ENCODE measurements at regions not wholly inside any gene's neighbourhood (a gene's known extent, or its start where the extent isn't known, plus 50 kb on each side); places are given as distances from the start of the nearest gene placed in this dataset.
"Not testable (repeated sequence)": the region's sequence is repeated elsewhere in the genome, so short reads cannot be mapped to it uniquely, and the experiment has no call there.

DNA sequence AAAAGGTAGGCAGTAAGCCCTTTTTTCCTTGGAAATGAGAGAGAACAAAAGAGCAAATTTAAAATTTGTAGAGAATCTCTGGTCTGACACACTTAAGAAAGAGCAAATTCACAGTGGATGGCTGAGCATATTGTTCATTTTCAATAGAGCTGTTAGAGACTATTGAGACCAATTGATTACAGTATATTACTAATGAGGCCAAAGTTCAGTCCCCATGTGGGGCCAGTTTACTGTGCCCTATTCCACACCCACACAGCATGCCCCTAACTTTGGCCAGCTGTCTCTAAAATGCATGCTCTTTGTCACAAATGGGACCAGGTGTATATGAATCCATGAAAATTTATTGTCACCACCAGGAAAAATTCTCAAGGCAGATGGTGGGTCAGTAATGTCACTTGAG lies 470.5 kb downstream of the PCDH7 start:
- TF ChIP-seq POLR2A (IDR thresholded peaks at IDR 0.05; ENCODE audit: low read length) (no peak), GATA1 (IDR thresholded peaks at IDR 0.05; ENCODE audit: low read depth, low read length) (no peak)
- DNase-seq = no peak

DNA sequence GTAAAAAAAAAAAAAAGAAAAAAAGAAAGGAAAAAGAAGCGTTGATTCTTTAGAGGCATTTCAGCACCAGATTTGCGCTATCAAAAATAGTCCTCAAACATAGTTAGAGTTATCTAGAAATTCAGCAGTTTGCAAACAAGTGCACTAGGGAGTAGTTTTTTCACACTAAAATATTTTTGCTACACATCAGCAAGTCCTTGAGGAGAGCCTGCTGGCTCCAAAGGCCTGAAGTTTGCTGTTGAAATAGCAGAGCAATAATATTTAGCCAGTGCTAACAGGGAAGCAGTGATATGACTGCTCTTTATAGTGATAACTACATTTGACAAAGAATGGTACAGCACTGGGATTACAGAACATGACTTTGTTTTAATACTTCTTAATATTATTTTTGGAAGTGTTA lies 472.2 kb downstream of the PCDH7 start:
- no peak for DNase-seq

DNA sequence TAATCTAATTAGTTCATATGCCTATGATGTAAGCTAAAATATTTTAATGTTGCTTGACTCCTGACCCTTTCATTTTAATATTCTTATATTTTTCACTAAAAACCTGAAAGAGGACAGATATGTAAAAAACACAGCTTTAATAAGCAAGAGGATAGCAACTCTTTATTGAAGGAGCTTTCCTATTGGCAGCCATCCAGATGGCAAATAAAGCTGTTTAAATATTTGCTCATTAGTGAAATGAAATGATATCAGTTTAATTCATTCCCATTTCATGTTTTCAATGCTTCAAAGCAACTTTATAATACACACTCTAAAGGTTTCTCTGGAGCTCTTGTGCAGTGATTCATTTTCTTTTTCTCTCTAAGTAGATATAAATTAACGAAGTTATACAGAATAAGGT lies 473.4 kb downstream of the PCDH7 start:
- no peak for DNase-seq
- TF ChIP-seq POLR2A (IDR thresholded peaks at IDR 0.05; ENCODE audit: low read length) (no peak), GATA1 (IDR thresholded peaks at IDR 0.05; ENCODE audit: low read depth, low read length) (no peak)

More for the DNA sequence above, 472.2 kb downstream of the PCDH7 start:
- no peak for TF ChIP-seq GATA1 (IDR thresholded peaks at IDR 0.05; ENCODE audit: low read depth, low read length)
- no peak for TF ChIP-seq POLR2A (IDR thresholded peaks at IDR 0.05; ENCODE audit: low read length)

- TF ChIP-seq POLR2A (IDR thresholded peaks at IDR 0.05; ENCODE audit: low read length) (no peak), GATA1 (IDR thresholded peaks at IDR 0.05; ENCODE audit: low read depth, low read length) (no peak)
- DNase-seq = no peak
These were observed 474.7 kb downstream of the PCDH7 start for GRCh38 chr4:31194823-31195222.

- no peak for TF ChIP-seq POLR2A (IDR thresholded peaks at IDR 0.05; ENCODE audit: low read length)
- no peak for TF ChIP-seq GATA1 (IDR thresholded peaks at IDR 0.05; ENCODE audit: low read depth, low read length)
- DNase-seq = no peak
These were observed 479.5 kb downstream of the PCDH7 start for GRCh38 chr4:31199644-31200043.

DNA sequence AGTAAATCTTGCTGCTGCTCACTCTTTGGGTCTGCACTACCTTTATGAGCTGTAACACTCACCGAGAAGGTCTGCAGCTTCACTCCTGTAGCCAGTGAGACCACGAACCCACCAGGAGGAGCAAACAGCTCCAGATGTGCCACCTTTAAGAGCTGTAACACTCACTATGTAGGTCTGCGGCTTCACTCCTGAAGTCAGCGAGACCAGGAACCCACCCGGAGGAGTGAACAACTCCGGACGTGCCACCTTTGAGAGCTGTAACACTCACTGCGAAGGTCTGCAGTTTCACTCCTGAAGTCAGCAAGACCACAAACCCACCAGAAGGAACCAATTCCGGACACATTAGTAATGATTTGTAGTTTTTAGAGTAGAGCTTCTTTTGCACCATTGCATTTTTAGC lies 481.9 kb downstream of the PCDH7 start:
- DNase-seq = not testable (repeated sequence)

DNA sequence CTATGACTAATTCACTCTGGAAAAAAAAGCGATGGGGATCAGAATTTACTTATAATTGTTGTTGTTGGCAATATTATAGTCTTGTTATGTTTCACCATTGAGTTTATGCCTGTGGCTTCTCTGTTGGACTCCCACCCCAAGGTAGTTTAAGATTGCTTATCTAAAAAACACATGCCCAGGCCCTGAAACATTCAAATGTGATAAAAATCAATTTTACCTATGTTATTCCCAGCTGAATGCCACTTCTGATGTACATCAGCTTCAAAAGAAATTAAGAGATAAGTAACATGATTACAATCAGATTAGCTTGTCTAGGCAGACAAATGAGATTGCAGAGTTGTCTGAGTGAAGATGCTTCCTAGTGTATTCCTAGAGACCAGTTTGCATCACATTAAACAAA lies 484.7 kb downstream of the PCDH7 start:
- no peak for DNase-seq
- no peak for TF ChIP-seq GATA1 (IDR thresholded peaks at IDR 0.05; ENCODE audit: low read depth, low read length)
- no peak for TF ChIP-seq POLR2A (IDR thresholded peaks at IDR 0.05; ENCODE audit: low read length)

DNA sequence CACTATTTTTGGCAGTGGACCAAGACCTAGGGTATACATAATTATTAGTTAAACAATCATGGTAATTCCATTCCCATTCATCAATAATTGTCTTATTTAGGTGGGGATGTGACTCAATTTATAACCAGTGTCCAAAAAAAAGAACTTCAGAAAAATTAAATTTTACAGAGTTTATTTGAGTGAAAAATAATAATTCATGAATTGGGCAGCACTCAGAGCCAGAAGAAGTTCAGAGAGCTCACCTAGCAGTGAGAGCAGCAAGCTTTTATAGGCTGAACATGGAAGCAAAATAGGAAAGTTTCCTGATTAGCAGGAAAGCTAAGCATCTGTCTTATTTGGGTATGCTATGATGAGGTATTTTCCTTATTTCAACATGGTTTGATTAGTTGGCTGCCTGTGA lies 500.8 kb downstream of the PCDH7 start:
- TF ChIP-seq POLR2A (IDR thresholded peaks at IDR 0.05; ENCODE audit: low read length) (no peak), GATA1 (IDR thresholded peaks at IDR 0.05; ENCODE audit: low read depth, low read length) (no peak)
- DNase-seq = no peak

DNA sequence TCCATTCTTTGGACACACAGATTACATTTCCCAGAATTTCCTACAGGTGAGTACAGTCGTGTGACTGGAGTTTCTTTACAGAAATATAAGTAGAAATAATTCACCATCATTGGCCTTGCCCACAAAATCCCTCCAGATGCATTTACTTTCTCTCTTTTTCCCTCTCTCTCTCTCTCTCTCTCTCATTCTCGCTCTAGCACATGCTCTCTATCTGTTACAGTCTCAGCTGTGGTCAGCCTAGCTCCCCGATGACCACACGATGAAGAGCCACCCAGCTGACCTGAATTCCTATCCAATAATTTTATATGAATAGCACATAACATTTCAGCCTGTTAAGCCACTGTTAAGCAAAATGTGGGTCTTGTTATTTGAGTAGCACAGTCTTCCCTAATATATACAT lies 507.9 kb downstream of the PCDH7 start:
- no peak for TF ChIP-seq GATA1 (IDR thresholded peaks at IDR 0.05; ENCODE audit: low read depth, low read length)
- TF ChIP-seq POLR2A (IDR thresholded peaks at IDR 0.05; ENCODE audit: low read length) = no peak
- DNase-seq = no peak

DNA sequence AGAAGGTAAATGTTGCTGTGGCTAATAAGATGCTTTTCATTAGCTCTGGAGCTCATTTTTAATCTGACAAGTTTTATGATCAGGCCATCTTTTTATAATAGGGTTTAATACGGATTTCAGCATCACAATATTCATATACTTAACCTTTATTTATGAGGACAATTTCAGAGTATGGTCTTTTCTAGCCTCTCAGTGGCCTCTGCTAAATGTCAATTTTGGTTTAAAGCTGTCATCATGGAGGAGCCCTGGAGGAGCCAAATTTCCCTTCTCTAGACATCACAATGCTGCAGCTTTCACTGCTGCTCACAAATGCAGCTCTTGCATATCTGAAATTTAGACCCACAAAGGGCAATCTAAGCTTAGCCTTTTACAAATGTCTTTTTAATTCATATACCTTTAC lies 510.4 kb downstream of the PCDH7 start:
- DNase-seq = no peak
- TF ChIP-seq GATA1 (IDR thresholded peaks at IDR 0.05; ENCODE audit: low read depth, low read length) = no peak
- TF ChIP-seq POLR2A (IDR thresholded peaks at IDR 0.05; ENCODE audit: low read length) = no peak

DNA sequence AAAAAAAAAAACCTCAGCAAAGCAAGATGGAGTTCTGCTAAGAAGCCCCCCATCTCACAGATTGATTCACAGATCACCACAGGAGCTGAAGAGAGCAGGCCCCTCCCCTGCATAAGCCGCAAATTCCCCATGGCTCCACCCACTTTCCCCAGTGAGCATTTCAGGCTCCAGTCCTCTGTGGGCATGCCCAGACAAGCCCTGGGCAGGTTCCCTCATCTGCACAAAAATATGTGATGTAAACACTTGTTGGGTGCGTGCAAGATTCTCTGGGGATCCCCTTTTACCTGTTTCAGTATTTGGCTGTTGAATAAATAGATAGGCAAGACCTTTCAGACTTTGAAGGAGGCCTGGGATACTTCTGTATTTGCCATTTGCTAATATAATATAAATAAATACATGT lies 514.3 kb downstream of the PCDH7 start:
- peak in 1 of 2 experiments; percentile 37 for DNase-seq
- no peak for TF ChIP-seq GATA1 (IDR thresholded peaks at IDR 0.05; ENCODE audit: low read depth, low read length)
- TF ChIP-seq POLR2A (IDR thresholded peaks at IDR 0.05; ENCODE audit: low read length) = no peak

DNA sequence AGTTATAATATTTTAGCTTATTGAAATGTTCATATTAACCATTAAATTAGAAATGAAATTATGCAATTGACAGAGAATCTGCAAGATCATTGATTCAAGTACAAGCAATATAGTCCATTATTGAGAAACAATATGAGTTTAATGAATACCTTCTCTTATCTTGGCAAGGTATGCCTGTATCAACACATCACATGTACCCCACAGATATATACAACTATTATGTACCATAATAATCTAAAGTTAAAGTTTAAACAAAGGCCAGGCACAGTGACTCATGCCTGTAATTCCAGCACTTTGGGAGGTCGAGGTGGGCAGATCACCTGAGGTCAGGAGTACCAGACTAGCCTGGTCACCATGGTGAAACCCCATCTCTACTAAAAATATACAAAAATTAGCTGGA lies 514.7 kb downstream of the PCDH7 start:
- TF ChIP-seq POLR2A (IDR thresholded peaks at IDR 0.05; ENCODE audit: low read length) = no peak
- TF ChIP-seq GATA1 (IDR thresholded peaks at IDR 0.05; ENCODE audit: low read depth, low read length) = no peak
- no peak for DNase-seq

GRCh38 chr4:31236020-31236638 lies 516.0 kb downstream of the PCDH7 start:
- DNase-seq = no peak
- TF ChIP-seq GATA1 (IDR thresholded peaks at IDR 0.05; ENCODE audit: low read depth, low read length) (no peak), POLR2A (IDR thresholded peaks at IDR 0.05; ENCODE audit: low read length) (no peak)

DNA sequence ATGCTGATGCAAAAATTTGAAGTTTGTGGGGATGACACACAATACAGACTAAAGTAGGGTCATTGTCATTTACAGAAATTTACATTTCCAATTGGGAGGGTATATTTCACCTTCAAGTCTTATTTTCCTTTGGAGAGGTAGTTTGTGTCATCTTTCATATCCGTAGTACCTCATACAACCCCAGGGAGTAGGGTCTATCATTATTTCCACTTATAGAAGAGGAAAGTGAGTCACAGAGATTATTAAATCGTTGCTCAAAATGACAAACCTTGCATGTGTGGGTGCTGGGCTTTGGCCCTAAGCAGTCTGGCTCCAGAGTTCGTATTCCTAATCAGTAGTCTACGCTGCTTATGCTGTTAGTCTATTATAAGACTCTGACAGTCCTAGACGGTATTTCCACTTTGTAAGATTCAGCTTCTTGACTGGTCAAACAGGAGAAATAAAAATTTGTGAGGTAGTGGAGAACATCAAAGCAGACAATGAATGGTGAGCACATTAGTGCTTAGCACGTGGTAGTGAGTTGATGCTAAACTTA lies 516.5 kb downstream of the PCDH7 start:
- DNase-seq = no peak
- no peak for TF ChIP-seq GATA1 (IDR thresholded peaks at IDR 0.05; ENCODE audit: low read depth, low read length)
- TF ChIP-seq POLR2A (IDR thresholded peaks at IDR 0.05; ENCODE audit: low read length) = no peak

- TF ChIP-seq POLR2A (IDR thresholded peaks at IDR 0.05; ENCODE audit: low read length) (no peak), GATA1 (IDR thresholded peaks at IDR 0.05; ENCODE audit: low read depth, low read length) (no peak)
- no peak for DNase-seq
These were observed 517.1 kb downstream of the PCDH7 start for GRCh38 chr4:31237233-31237632.

GRCh38 chr4:31239886-31240285 lies 519.7 kb downstream of the PCDH7 start:
- DNase-seq = no peak
- no peak for TF ChIP-seq GATA1 (IDR thresholded peaks at IDR 0.05; ENCODE audit: low read depth, low read length)
- TF ChIP-seq POLR2A (IDR thresholded peaks at IDR 0.05; ENCODE audit: low read length) = no peak
